IMR-90 (cell line): ENCODE measurements at regions not wholly inside any gene's neighbourhood (a gene's known extent, or its start where the extent isn't known, plus 50 kb on each side); places are given as distances from the start of the nearest gene placed in this dataset.

Source experiments
- ATAC-seq: fragments of 200-7000 bp; cut with Tn5 transposase; 2 replicates; pipeline ENCODE4 v1.9.1; 2020; ENCODE audit warnings: low read depth, mild to moderate bottlenecking, moderate library complexity
- BruUV-seq: library from RNA; stranded (reverse); fragments of 400-500 nt; replicated peaks from 2 replicates; lab custom pipeline; 2021; lab: Mats Ljungman, UMichigan
- CTCF ChIA-PET: fragments of 300-600 bp; formaldehyde crosslinking; extraction: SDS; loops from one replicate; lab custom pipeline; 2021; ENCODE audit warnings: antibody characterized with exemption; lab: Yijun Ruan, JAX
- POLR2A ChIA-PET: fragments of 300-600 bp; sonication (Branson Sonifier 250); formaldehyde crosslinking; loops from one replicate; lab custom pipeline; 2022; ENCODE audit warnings: antibody characterized with exemption; ENCODE audit not compliant: unreplicated experiment; lab: Charles Lee
- DNase-seq: peaks from one replicate; pipeline ENCODE4 v3.0.0; 2013
- H2AFZ ChIP-seq: replicated peaks from 2 replicates; pipeline ENCODE3; 2013; ENCODE audit warnings: low read length, mild to moderate bottlenecking; ENCODE audit not compliant: poor library complexity
- H2AK5ac ChIP-seq: 2 replicates; pipeline ENCODE4 v1.6.1; 2013; ENCODE audit warnings: low read depth, low read length, inconsistent platforms
- H2AK9ac ChIP-seq: replicated peaks from 2 replicates; pipeline ENCODE3; 2013; ENCODE audit warnings: mild to moderate bottlenecking, low read depth, low read length, moderate library complexity; ENCODE audit not compliant: poor library complexity
- H2BK120ac ChIP-seq: 2 replicates; pipeline ENCODE4 v1.6.1; 2013; ENCODE audit warnings: low read depth, low read length, inconsistent platforms
- H2BK15ac ChIP-seq: 3 replicates; pipeline ENCODE4 v1.6.1; 2013; ENCODE audit warnings: low read depth, low read length, inconsistent platforms
- H2BK20ac ChIP-seq: 2 replicates; pipeline ENCODE4 v1.6.1; 2013; ENCODE audit warnings: low read depth, mild to moderate bottlenecking, inconsistent platforms, low read length, moderate library complexity
- H2BK5ac ChIP-seq: 2 replicates; pipeline ENCODE4 v1.6.1; 2013; ENCODE audit warnings: mild to moderate bottlenecking, low read depth, low read length, inconsistent platforms; ENCODE audit not compliant: poor library complexity, severe bottlenecking
- H3K14ac ChIP-seq: replicated peaks from 2 replicates; pipeline ENCODE4 v1.6.1; 2013; ENCODE audit warnings: low read depth, low read length, inconsistent platforms
- H3K18ac ChIP-seq: 2 replicates; pipeline ENCODE4 v1.6.1; 2013; ENCODE audit warnings: low read depth, low read length, control low read depth
- H3K23ac ChIP-seq: 2 replicates; pipeline ENCODE4 v1.6.1; 2013; ENCODE audit warnings: low read depth, low read length, inconsistent platforms
- H3K27ac ChIP-seq: 2 replicates; pipeline ENCODE4 v1.5.1; 2013; ENCODE audit warnings: mild to moderate bottlenecking, control low read depth, low read length; ENCODE audit not compliant: insufficient read depth
- H3K27me3 ChIP-seq: 2 replicates; pipeline ENCODE4 v1.6.1; 2013; ENCODE audit warnings: low read length; ENCODE audit not compliant: control insufficient read depth, insufficient read depth
- H3K36me3 ChIP-seq: 2 replicates; pipeline ENCODE4 v1.6.1; 2013; ENCODE audit warnings: low read length, mixed read lengths; ENCODE audit not compliant: control insufficient read depth, insufficient read depth
- H3K4ac ChIP-seq: 2 replicates; pipeline ENCODE4 v1.6.1; 2013; ENCODE audit warnings: low read depth, low read length, inconsistent platforms
- H3K4me1 ChIP-seq: 2 replicates; pipeline ENCODE4 v1.6.1; 2013; ENCODE audit warnings: low read length, mixed read lengths; ENCODE audit not compliant: control insufficient read depth, insufficient read depth
- H3K4me2 ChIP-seq: 2 replicates; pipeline ENCODE4 v1.6.1; 2013; ENCODE audit warnings: low read depth, mild to moderate bottlenecking, control low read depth, low read length, moderate library complexity
- H3K4me3 ChIP-seq: 2 replicates; pipeline ENCODE4 v1.5.1; 2013; ENCODE audit warnings: low read depth, mild to moderate bottlenecking, control low read depth, low read length, moderate library complexity; ENCODE audit not compliant: insufficient read depth
- H3K56ac ChIP-seq: 2 replicates; pipeline ENCODE4 v1.6.1; 2013; ENCODE audit warnings: low read length, inconsistent platforms; ENCODE audit not compliant: insufficient read depth; ENCODE audit errors: extremely low read depth
- H3K79me1 ChIP-seq, 2 experiments: 2 replicates each; pipeline ENCODE4 v1.6.1; 2013; ENCODE audit warnings: low read length in 2 of 2, inconsistent platforms in 1 of 2, low read depth in 1 of 2
- H3K9ac ChIP-seq: 2 replicates; pipeline ENCODE4 v1.6.1; 2013; ENCODE audit warnings: low read depth, low read length, control low read depth
- H3K9me1 ChIP-seq: 2 replicates; pipeline ENCODE4 v1.6.1; 2013; ENCODE audit warnings: low read length, inconsistent platforms; ENCODE audit not compliant: insufficient read depth
- H3K9me3 ChIP-seq: 2 replicates; pipeline ENCODE4 v1.6.1; 2013; ENCODE audit warnings: low read length; ENCODE audit not compliant: control insufficient read depth, insufficient read depth
- H4K20me1 ChIP-seq: 2 replicates; pipeline ENCODE4 v1.6.1; 2013; ENCODE audit warnings: low read length, inconsistent platforms; ENCODE audit not compliant: insufficient read depth
- H4K5ac ChIP-seq: 2 replicates; pipeline ENCODE4 v1.6.1; 2013; ENCODE audit warnings: mild to moderate bottlenecking, low read depth, low read length, control low read depth
- H4K8ac ChIP-seq, 2 experiments: 2 replicates each; pipeline ENCODE4 v1.6.1; 2013; ENCODE audit warnings: low read depth in 2 of 2, low read length in 2 of 2, control low read depth in 1 of 2, inconsistent platforms in 1 of 2
- H4K91ac ChIP-seq: 2 replicates; pipeline ENCODE4 v1.6.1; 2013; ENCODE audit warnings: low read depth, low read length, inconsistent platforms; ENCODE audit not compliant: insufficient read depth
- CEBPB ChIP-seq: IDR thresholded peaks from 2 replicates; pipeline ENCODE4 v1.6.1; 2012; ENCODE audit warnings: low read depth, low read length, improper control_type of control experiment
- CHD1 ChIP-seq: IDR thresholded peaks from 2 replicates; pipeline ENCODE4 v1.6.1; 2012; ENCODE audit warnings: low read depth, low read length, improper control_type of control experiment
- MXI1 ChIP-seq: IDR thresholded peaks from 2 replicates; pipeline ENCODE4 v1.6.1; 2012; ENCODE audit warnings: low read depth, mild to moderate bottlenecking, low read length, moderate library complexity, borderline replicate concordance
- RCOR1 ChIP-seq: IDR thresholded peaks from 2 replicates; pipeline ENCODE4 v1.6.1; 2012; ENCODE audit warnings: mild to moderate bottlenecking, low read length, improper control_type of control experiment; ENCODE audit not compliant: insufficient replicate concordance
- WGBS, 2 experiments: methylation state at CpG; one replicate each; pipeline versions ENCODE4 v1.1.5 to v1.1.7; 2013; ENCODE audit warnings: missing lambda C conversion rate in 2 of 2; ENCODE audit not compliant: insufficient read length in 1 of 2; ENCODE audit errors: extremely low coverage in 2 of 2; 5-methylcytosine and 5-hydroxymethylcytosine counted together
- dilution Hi-C: fragments of 300-500 bp; cut with HindIII; formaldehyde crosslinking; loops from one replicate; pipeline ENCODE4 v1.14.3; 2018; ENCODE audit warnings: low sequenced_read_pairs; ENCODE audit not compliant: unreplicated experiment
- in situ Hi-C: fragments of 300-500 bp; cut with MboI; formaldehyde crosslinking; loops from 3 replicates; pipeline ENCODE4 v1.14.3; 2019; ENCODE audit warnings: low sequenced_read_pairs, inconsistent platforms, mixed read lengths
- intact Hi-C: fragments of 100-400 bp; cut with micrococcal nuclease; formaldehyde crosslinking; loops from 2 replicates; pipeline ENCODE4 v1.10.0; 2022

DNA sequence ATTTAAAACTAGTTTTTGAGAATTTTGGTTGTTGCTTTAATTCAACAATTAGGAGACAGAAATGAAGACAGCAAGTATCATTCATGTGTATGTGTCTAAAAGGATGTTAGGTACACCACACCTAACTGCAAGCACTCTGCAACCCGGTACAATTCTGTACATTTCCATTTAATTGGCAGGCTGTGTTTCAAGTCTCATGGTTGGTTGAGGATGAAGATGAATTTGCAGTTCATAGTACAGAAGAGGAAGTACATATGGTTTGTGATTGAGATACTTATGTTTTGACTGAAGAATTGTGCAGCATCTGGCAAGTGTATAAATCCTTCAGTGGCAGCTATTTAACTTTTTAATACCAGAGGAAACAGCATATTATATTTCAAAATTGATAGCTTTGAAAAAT, 628.7 kb upstream of the ZNF608 start:
- intact Hi-C loops (no loop called here), in situ Hi-C loops (no loop called here), dilution Hi-C loops (no loop called here)
- Histone ChIP-seq H3K27ac (no peak overlapping the region), H3K36me3 (no peaks in the 10 kb centered on the region), H2AK9ac (no peak overlapping the region), H3K9me3 (no peaks in the 10 kb centered on the region), H3K27me3 (no peaks in the 10 kb centered on the region), H3K14ac (no peak overlapping the region), H3K23ac (no peak overlapping the region), H3K4me1 (no peaks in the 10 kb centered on the region), H3K9me1 (no peaks in the 10 kb centered on the region), H4K91ac (no peak overlapping the region), H2BK20ac (no peak overlapping the region), H2BK5ac (no peak overlapping the region), H4K5ac (no peak overlapping the region), H3K56ac (no peak overlapping the region), H2BK120ac (no peak overlapping the region), H3K9ac (no peak overlapping the region), H3K4ac (no peak overlapping the region), H4K8ac (no peak overlapping the region), H2AK5ac (no peak overlapping the region), H3K79me1 (no peaks in the 10 kb centered on the region), H4K20me1 (no peaks in the 10 kb centered on the region), H2BK15ac (no peak overlapping the region), H3K4me3 (no peak overlapping the region), H3K4me2 (no peak overlapping the region), H2AFZ (no peak overlapping the region), H3K18ac (no peak overlapping the region)
- BruUV-seq = no TSS peak
- ChIA-PET POLR2A (no interaction called here), CTCF (no interaction called here)
- ATAC-seq = no peak
- no peak for TF ChIP-seq CEBPB
- TF ChIP-seq CHD1 = no peak
- no peak for TF ChIP-seq RCOR1
- TF ChIP-seq MXI1 = no peak
- DNase-seq = no peak
- WGBS, 2 experiments = no CpG with 5 or more reads among the region's 1 CpG
